ENCODE measurements at regions not wholly inside any gene's neighbourhood (a gene's known extent, or its start where the extent isn't known, plus 50 kb on each side); places are given as distances from the start of the nearest gene placed in this dataset.
A peak's percentile ranks its signal among the peaks of the same experiment; 100 is the strongest.

DNA sequence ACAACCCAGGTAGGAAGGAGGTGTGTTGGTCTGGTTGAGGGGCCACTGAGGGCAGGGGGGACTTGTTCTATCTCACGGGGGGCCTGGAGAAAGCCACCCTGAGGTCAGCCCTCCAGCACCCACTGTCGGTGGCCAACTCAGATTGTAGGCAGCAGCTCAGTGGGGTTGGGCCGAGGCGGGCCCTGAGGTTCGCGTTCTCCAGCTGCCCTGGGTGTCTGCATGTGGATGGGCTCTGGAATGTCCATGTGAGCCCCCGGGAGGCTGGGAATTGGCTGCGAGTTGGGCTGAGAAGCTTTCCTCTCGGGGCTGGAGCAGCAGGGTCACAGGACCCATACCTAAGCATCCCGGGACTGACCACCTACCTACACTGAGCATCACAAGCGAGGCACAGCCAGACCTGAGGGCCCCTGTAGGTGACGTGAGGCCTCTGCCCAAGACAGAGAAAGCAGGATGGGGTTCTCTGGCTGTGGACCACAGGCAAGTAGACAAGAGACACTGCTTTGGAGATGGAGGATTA, 70.3 kb upstream of the HAAO start:
- TF ChIP-seq, protein P1, sequence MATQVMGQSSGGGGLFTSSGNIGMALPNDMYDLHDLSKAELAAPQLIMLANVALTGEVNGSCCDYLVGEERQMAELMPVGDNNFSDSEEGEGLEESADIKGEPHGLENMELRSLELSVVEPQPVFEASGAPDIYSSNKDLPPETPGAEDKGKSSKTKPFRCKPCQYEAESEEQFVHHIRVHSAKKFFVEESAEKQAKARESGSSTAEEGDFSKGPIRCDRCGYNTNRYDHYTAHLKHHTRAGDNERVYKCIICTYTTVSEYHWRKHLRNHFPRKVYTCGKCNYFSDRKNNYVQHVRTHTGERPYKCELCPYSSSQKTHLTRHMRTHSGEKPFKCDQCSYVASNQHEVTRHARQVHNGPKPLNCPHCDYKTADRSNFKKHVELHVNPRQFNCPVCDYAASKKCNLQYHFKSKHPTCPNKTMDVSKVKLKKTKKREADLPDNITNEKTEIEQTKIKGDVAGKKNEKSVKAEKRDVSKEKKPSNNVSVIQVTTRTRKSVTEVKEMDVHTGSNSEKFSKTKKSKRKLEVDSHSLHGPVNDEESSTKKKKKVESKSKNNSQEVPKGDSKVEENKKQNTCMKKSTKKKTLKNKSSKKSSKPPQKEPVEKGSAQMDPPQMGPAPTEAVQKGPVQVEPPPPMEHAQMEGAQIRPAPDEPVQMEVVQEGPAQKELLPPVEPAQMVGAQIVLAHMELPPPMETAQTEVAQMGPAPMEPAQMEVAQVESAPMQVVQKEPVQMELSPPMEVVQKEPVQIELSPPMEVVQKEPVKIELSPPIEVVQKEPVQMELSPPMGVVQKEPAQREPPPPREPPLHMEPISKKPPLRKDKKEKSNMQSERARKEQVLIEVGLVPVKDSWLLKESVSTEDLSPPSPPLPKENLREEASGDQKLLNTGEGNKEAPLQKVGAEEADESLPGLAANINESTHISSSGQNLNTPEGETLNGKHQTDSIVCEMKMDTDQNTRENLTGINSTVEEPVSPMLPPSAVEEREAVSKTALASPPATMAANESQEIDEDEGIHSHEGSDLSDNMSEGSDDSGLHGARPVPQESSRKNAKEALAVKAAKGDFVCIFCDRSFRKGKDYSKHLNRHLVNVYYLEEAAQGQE (IDR thresholded peaks at IDR 0.05; ENCODE audit: insufficient replicate concordance, low read depth), result no peak
- TF ChIP-seq SPI1 (IDR thresholded peaks at IDR 0.05; ENCODE audit: borderline replicate concordance, low read depth) (no peak), POLR2AphosphoS5 (IDR thresholded peaks at IDR 0.05; ENCODE audit: low read depth) (no peak), GABPA (IDR thresholded peaks at IDR 0.05; ENCODE audit: low read depth) (no peak), CTCF (IDR thresholded peaks at IDR 0.05; ENCODE audit: insufficient read depth, low read length) (no peak)
- H3K27me3 ChIP-seq (ENCODE audit: insufficient read depth, poor library complexity, severe bottlenecking), result no peaks in the 10 kb centered on the region
- DNase-seq (ENCODE audit: low read depth in 1 of 2, low spot score in 1 of 2), result no peak
- H3K27ac ChIP-seq (replicated peaks), result no peak overlapping the region
- H3K4me3 ChIP-seq (replicated peaks; ENCODE audit: insufficient read depth, low read length), result no peak overlapping the region

- Histone ChIP-seq H3K4me3 (replicated peaks; ENCODE audit: insufficient read depth, low read length) (no peak overlapping the region), H3K27me3 (ENCODE audit: insufficient read depth, poor library complexity, severe bottlenecking) (no peaks in the 10 kb centered on the region), H3K27ac (replicated peaks) (no peak overlapping the region)
- no peak for DNase-seq (ENCODE audit: low read depth in 1 of 2, low spot score in 1 of 2)
- no peak for TF ChIP-seq GABPA (IDR thresholded peaks at IDR 0.05; ENCODE audit: low read depth)
- TF ChIP-seq, protein P1 (IDR thresholded peaks at IDR 0.05; ENCODE audit: insufficient replicate concordance, low read depth), result no peak
- TF ChIP-seq CTCF (IDR thresholded peaks at IDR 0.05; ENCODE audit: insufficient read depth, low read length), result no peak
- TF ChIP-seq POLR2AphosphoS5 (IDR thresholded peaks at IDR 0.05; ENCODE audit: low read depth), result no peak
- TF ChIP-seq SPI1 (IDR thresholded peaks at IDR 0.05; ENCODE audit: borderline replicate concordance, low read depth), result no peak
Observed at GRCh38 chr2:42861321-42861720, 68.9 kb upstream of the HAAO start.

GRCh38 chr2:42860319-42861094, 68.1 kb upstream of the HAAO start:
- H3K27me3 ChIP-seq (ENCODE audit: insufficient read depth, poor library complexity, severe bottlenecking), result no peaks in the 10 kb centered on the region
- TF ChIP-seq GABPA (IDR thresholded peaks at IDR 0.05; ENCODE audit: low read depth) (no peak), SPI1 (IDR thresholded peaks at IDR 0.05; ENCODE audit: borderline replicate concordance, low read depth) (peak; percentile 88)
- TF ChIP-seq, protein P1 (IDR thresholded peaks at IDR 0.05; ENCODE audit: insufficient replicate concordance, low read depth), result no peak
- no peak for DNase-seq (ENCODE audit: low read depth in 1 of 2, low spot score in 1 of 2)

More at GRCh38 chr2:42860319-42861094, 68.1 kb upstream of the HAAO start:
- Histone ChIP-seq H3K4me3 (replicated peaks; ENCODE audit: insufficient read depth, low read length) (no peak overlapping the region), H3K27ac (replicated peaks) (no peak overlapping the region)
